GM19467 (cell line): ENCODE measurements at regions not wholly inside any gene's neighbourhood (a gene's known extent, or its start where the extent isn't known, plus 50 kb on each side); places are given as distances from the start of the nearest gene placed in this dataset.

Experiments
- ATAC-seq: cut with Tn5 transposase; IDR thresholded peaks from one replicate; pipeline ENCODE4 v1.9.1; 2021; ENCODE audit warnings: mild to moderate bottlenecking, moderate library complexity; ENCODE audit not compliant: unreplicated experiment

- ATAC-seq, result no peak
These were observed 205.9 kb downstream of the IKZF2 start for GRCh38 chr2:212945526-212945925.

GRCh38 chr2:212943351-212943750 lies 208.1 kb downstream of the IKZF2 start:
- ATAC-seq, result no peak

- ATAC-seq, result no peak
These were observed 210.1 kb downstream of the IKZF2 start for GRCh38 chr2:212941361-212941760.

GRCh38 chr2:212940816-212941215 lies 210.6 kb downstream of the IKZF2 start:
- ATAC-seq, result no peak

- ATAC-seq, result no peak
These were observed 211.5 kb downstream of the IKZF2 start for GRCh38 chr2:212939777-212940531.

GRCh38 chr2:212938144-212938793 lies 213.1 kb downstream of the IKZF2 start:
- ATAC-seq, result no peak

- ATAC-seq, result no peak
These were observed 214.8 kb downstream of the IKZF2 start for GRCh38 chr2:212936572-212936971.

- no peak for ATAC-seq
These were observed 215.7 kb downstream of the IKZF2 start for GRCh38 chr2:212935752-212936151.

- no peak for ATAC-seq
These were observed 220.1 kb downstream of the IKZF2 start for GRCh38 chr2:212931271-212931670.

- ATAC-seq, result no peak
These were observed 220.7 kb downstream of the IKZF2 start for GRCh38 chr2:212930556-212931260.

- no peak for ATAC-seq
These were observed 221.4 kb downstream of the IKZF2 start for GRCh38 chr2:212929971-212930370.

- ATAC-seq, result no peak
These were observed 222.3 kb downstream of the IKZF2 start for GRCh38 chr2:212929116-212929515.

GRCh38 chr2:212928681-212929080 lies 222.7 kb downstream of the IKZF2 start:
- no peak for ATAC-seq

- no peak for ATAC-seq
These were observed 224.5 kb downstream of the IKZF2 start for GRCh38 chr2:212926940-212927339.

- no peak for ATAC-seq
These were observed 228.0 kb downstream of the IKZF2 start for GRCh38 chr2:212923393-212923792.

GRCh38 chr2:212922701-212923100 lies 228.7 kb downstream of the IKZF2 start:
- no peak for ATAC-seq

- no peak for ATAC-seq
These were observed 229.7 kb downstream of the IKZF2 start for GRCh38 chr2:212921711-212922110.

GRCh38 chr2:212921061-212921460 lies 230.4 kb downstream of the IKZF2 start:
- ATAC-seq, result no peak

GRCh38 chr2:212919238-212919637 lies 232.2 kb downstream of the IKZF2 start:
- ATAC-seq, result no peak

GRCh38 chr2:212918336-212918735 lies 233.1 kb downstream of the IKZF2 start:
- no peak for ATAC-seq

- ATAC-seq, result no peak
These were observed 236.2 kb downstream of the IKZF2 start for GRCh38 chr2:212915121-212915782.
